Prostate gland (tissue), 2 donors: ENCODE measurements at regions not wholly inside any gene's neighbourhood (a gene's known extent, or its start where the extent isn't known, plus 50 kb on each side); places are given as distances from the start of the nearest gene placed in this dataset.

Source experiments
- DNase-seq: peaks from one replicate; pipeline ENCODE4 v3.0.0-alpha.2; 2019; ENCODE audit warnings: low spot score
- H3K27ac ChIP-seq, 2 donors: fragments of 200-600 bp; sonication (generic); 2 replicates each; pipeline ENCODE4 v1.5.1; 2017 to 2019
- H3K27me3 ChIP-seq: fragments of 200-600 bp; sonication (generic); replicated peaks from 2 replicates; pipeline ENCODE4 v1.5.1; 2019; ENCODE audit not compliant: insufficient read depth
- H3K36me3 ChIP-seq, 2 donors: fragments of 200-600 bp; sonication (generic); 1 replicate in 1 of 2; 2 replicates in 1 of 2; pipeline versions ENCODE4 v1.5.1 to v1.8.1; 2017 to 2019
- H3K4me1 ChIP-seq: fragments of 200-600 bp; sonication (generic); replicated peaks from 2 replicates; pipeline ENCODE4 v1.5.1; 2019
- H3K4me3 ChIP-seq, 2 donors: fragments of 200-600 bp; sonication (generic); 2 replicates each; pipeline ENCODE4 v1.5.1; 2017 to 2019
- H3K9me3 ChIP-seq: fragments of 200-600 bp; sonication (generic); 2 replicates; pipeline ENCODE4 v1.5.1; 2017
- POLR2A ChIP-seq: fragments of 450-650 bp; IDR thresholded peaks from one replicate; pipeline ENCODE4 v1.6.1; 2016; ENCODE audit warnings: antibody characterized with exemption, mild to moderate bottlenecking
- POLR2AphosphoS5 ChIP-seq: sonication (generic); formaldehyde crosslinking; IDR thresholded peaks from one replicate; pipeline ENCODE4 v1.6.1; 2017; ENCODE audit warnings: antibody characterized with exemption
- WGBS: methylation state at CpG from one replicate; pipeline ENCODE4 v1.1.5; 2018; 5-methylcytosine and 5-hydroxymethylcytosine counted together
- intact Hi-C: fragments of 100-400 bp; cut with DNase I; formaldehyde crosslinking; loops from one replicate; pipeline ENCODE4 v1.14.2; 2022
- TF ChIP-seq, protein P1 (sequence below), 4 experiments: fragments of 200-600 bp in 2 of 4; fragments of 450-650 bp in 2 of 4; sonication (generic) in 2 of 4; IDR thresholded peaks; 1 replicate in 3 of 4; 2 replicates in 1 of 4; pipeline ENCODE4 v1.5.1; 2016 to 2019; ENCODE audit warnings: antibody characterized with exemption in 4 of 4, mild to moderate bottlenecking in 2 of 4, moderate library complexity in 2 of 4

DNA sequence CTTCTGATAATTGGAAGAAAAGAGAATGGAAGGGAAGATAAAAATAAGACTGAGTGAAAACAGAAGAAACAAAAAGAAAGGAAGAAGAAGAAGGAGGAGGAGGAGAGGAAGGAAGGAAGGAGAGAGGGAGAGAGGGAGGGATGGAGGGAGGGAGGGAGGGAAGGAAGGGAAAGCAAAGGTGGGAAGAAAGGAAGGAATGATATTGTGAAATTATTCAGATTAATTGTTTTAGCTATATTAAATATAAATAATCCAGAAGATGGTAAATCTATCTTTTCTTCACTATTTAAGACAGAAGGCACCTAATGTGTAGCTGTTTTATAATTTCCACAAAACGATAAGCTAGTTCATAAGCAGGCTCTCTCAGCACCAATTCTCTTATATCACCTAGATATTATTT is 191.3 kb upstream of the LRRC7 start:
- H3K4me3 ChIP-seq: no peak overlapping the region
- no peak for DNase-seq
- WGBS: 60% methylated on average over 1 of the region's 1 CpG
- H3K36me3 ChIP-seq: no peaks in the 10 kb centered on the region
- H3K27ac ChIP-seq: no peak overlapping the region
- TF ChIP-seq POLR2A: no peak
- no peak for TF ChIP-seq POLR2AphosphoS5
- TF ChIP-seq, protein P1, sequence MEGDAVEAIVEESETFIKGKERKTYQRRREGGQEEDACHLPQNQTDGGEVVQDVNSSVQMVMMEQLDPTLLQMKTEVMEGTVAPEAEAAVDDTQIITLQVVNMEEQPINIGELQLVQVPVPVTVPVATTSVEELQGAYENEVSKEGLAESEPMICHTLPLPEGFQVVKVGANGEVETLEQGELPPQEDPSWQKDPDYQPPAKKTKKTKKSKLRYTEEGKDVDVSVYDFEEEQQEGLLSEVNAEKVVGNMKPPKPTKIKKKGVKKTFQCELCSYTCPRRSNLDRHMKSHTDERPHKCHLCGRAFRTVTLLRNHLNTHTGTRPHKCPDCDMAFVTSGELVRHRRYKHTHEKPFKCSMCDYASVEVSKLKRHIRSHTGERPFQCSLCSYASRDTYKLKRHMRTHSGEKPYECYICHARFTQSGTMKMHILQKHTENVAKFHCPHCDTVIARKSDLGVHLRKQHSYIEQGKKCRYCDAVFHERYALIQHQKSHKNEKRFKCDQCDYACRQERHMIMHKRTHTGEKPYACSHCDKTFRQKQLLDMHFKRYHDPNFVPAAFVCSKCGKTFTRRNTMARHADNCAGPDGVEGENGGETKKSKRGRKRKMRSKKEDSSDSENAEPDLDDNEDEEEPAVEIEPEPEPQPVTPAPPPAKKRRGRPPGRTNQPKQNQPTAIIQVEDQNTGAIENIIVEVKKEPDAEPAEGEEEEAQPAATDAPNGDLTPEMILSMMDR (IDR thresholded peaks at IDR 0.05): no peak
- intact Hi-C loops: no loop called here
- no peaks in the 10 kb centered on the region for H3K27me3 ChIP-seq
- H3K9me3 ChIP-seq: no peaks in the 10 kb centered on the region
- no peaks in the 10 kb centered on the region for H3K4me1 ChIP-seq

DNA sequence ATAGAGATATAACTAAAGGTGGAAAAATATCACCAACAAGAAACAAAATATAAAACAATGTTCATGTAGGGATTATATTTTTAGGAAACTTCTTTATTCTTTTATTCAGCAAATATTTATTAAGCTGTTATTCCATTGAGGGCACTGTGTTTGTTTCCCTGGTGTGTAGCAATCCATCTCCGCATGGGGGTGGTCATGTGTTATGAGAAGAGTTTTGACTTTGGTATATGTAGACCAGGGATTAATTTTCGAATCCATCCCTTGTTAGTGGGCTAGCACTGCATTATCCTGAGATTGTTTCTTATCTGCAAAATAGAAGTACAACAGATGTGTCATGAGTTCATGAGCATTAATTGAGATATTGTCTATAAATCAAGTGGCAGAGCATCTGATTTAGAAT is 190.2 kb upstream of the LRRC7 start:
- no peak for TF ChIP-seq POLR2AphosphoS5
- TF ChIP-seq POLR2A: no peak
- TF ChIP-seq, protein P1 (IDR thresholded peaks at IDR 0.05): no peak
- no peaks in the 10 kb centered on the region for H3K4me1 ChIP-seq
- no peak for DNase-seq

DNA sequence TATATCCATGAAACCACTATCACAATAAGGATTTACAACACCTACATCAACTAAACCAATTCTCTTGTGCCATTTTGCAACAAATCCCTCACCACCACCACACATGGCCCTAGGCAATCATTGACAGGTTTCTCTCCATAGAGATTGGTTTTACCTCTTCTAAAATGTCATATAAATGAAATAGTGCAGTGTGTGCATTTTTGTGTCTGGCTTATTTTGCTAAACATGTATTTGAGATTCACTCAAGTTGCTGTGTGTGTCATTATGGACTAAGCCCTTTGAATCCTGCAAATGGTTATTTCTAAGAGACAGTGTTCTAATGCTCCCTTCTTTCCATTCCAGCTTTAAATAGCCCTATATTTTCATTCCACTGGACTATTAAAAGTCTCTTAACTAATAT is 179.7 kb upstream of the LRRC7 start:
- DNase-seq: no peak
- TF ChIP-seq POLR2AphosphoS5: no peak
- TF ChIP-seq POLR2A: no peak
- TF ChIP-seq, protein P1 (IDR thresholded peaks at IDR 0.05): no peak
- no peak overlapping the region for H3K27ac ChIP-seq
- no peaks in the 10 kb centered on the region for H3K27me3 ChIP-seq
- H3K9me3 ChIP-seq: no peaks in the 10 kb centered on the region
- H3K36me3 ChIP-seq: no peaks in the 10 kb centered on the region
- H3K4me1 ChIP-seq: no peaks in the 10 kb centered on the region
- no peak overlapping the region for H3K4me3 ChIP-seq
- intact Hi-C loops: no loop called here

More for the DNA sequence above, 190.2 kb upstream of the LRRC7 start:
- Histone ChIP-seq H3K27me3 (no peaks in the 10 kb centered on the region), H3K27ac (no peak overlapping the region), H3K9me3 (no peaks in the 10 kb centered on the region), H3K4me3 (no peak overlapping the region), H3K36me3 (no peaks in the 10 kb centered on the region)
- WGBS: 43% methylated on average over 2 of the region's 2 CpGs
- intact Hi-C loops: no loop called here

DNA sequence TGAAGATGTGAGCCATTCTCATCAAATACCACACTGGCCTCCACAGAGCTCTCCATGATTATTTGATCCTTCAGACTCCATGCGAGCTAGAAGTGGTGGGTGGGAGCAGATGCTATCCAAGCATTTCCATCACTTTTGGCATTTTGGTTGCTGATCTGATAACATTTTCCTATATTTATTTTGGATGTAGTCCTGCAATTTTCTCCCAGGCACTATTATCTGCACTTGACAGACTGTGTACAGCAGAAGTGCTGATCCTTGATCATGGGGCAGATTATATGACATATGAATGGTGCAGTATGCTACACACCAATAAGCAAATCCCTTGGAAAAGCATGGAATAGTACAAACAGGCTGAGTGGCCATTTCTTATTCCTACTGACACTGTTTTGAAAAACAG is 167.6 kb upstream of the LRRC7 start:
- H3K27me3 ChIP-seq: no peaks in the 10 kb centered on the region
- intact Hi-C loops: no loop called here
- H3K36me3 ChIP-seq: no peaks in the 10 kb centered on the region
- H3K27ac ChIP-seq: no peak overlapping the region
- DNase-seq: no peak
- 33% methylated on average over 1 of the region's 1 CpG for WGBS
- no peak overlapping the region for H3K4me3 ChIP-seq
- no peaks in the 10 kb centered on the region for H3K4me1 ChIP-seq
- TF ChIP-seq POLR2AphosphoS5 (no peak), POLR2A (no peak)
- TF ChIP-seq, protein P1 (IDR thresholded peaks at IDR 0.05): no peak
- no peaks in the 10 kb centered on the region for H3K9me3 ChIP-seq

DNA sequence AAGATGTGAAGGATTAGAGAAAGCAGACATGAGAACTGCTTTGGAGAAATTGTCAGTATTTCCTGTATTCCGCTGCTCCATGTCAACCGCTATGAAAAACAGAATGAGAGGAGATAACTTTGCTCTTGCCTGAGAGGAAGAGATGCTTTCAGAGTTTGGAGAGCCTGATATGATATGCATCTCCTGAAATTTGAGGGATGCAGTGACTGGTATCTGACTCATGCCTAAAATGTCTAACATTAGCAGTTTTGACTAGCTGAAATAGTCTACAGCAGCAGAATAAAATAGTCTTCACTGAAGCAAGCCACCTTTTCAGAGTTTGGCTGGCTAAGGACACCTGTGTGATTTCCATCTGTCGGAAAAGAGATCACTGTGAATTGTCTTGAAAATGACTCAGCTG is 165.8 kb upstream of the LRRC7 start:
- TF ChIP-seq, protein P1 (IDR thresholded peaks at IDR 0.05): no peak
- Histone ChIP-seq H3K9me3 (no peaks in the 10 kb centered on the region), H3K27ac (no peak overlapping the region), H3K4me1 (no peaks in the 10 kb centered on the region), H3K4me3 (no peak overlapping the region), H3K27me3 (no peaks in the 10 kb centered on the region), H3K36me3 (no peaks in the 10 kb centered on the region)
- intact Hi-C loops: no loop called here
- WGBS: 97% methylated on average over 3 of the region's 3 CpGs
- DNase-seq: no peak
